Caco-2 (cell line): ENCODE measurements at regions not wholly inside any gene's neighbourhood (a gene's known extent, or its start where the extent isn't known, plus 50 kb on each side); places are given as distances from the start of the nearest gene placed in this dataset.
"Not testable (repeated sequence)": the region's sequence is repeated elsewhere in the genome, so short reads cannot be mapped to it uniquely, and the experiment has no call there.

ENCODE experiments used
- BruUV-seq: library from RNA; stranded (reverse); fragments of 400-500 nt; replicated peaks from 2 replicates; lab custom pipeline; 2021; lab: Mats Ljungman, UMichigan
- CTCF ChIA-PET: fragments of 300-600 bp; sonication (Branson Sonifier 250); formaldehyde crosslinking; loops from one replicate; lab custom pipeline; 2022; ENCODE audit warnings: antibody characterized with exemption; lab: Charles Lee
- POLR2A ChIA-PET: fragments of 300-600 bp; sonication (Branson Sonifier 250); formaldehyde crosslinking; loops from one replicate; lab custom pipeline; 2022; ENCODE audit warnings: antibody characterized with exemption; lab: Charles Lee
- DNase-seq, 2 experiments: peaks; one replicate each; pipeline versions ENCODE4 v3.0.0 to v3.0.0-alpha.2; 2020 to 2022
- H3K27me3 ChIP-seq: replicated peaks from 2 replicates; pipeline ENCODE4 v1.6.0; 2011; ENCODE audit warnings: low read length; ENCODE audit not compliant: control insufficient read depth, insufficient read depth
- H3K36me3 ChIP-seq: 2 replicates; pipeline ENCODE4 v1.5.1; 2011; ENCODE audit warnings: low read length; ENCODE audit not compliant: control insufficient read depth, insufficient read depth
- H3K4me1 ChIP-seq: fragments of 250-450 bp; sonication (Bioruptor Pico); 2 replicates; pipeline ENCODE4 v1.5.1; 2020; ENCODE audit warnings: mild to moderate bottlenecking
- H3K4me3 ChIP-seq: 2 replicates; pipeline ENCODE4 v1.5.1; 2011; ENCODE audit warnings: low read depth, mild to moderate bottlenecking, control low read depth, low read length
- H3K9me3 ChIP-seq: fragments of 250-450 bp; sonication (Bioruptor Pico); 2 replicates; pipeline ENCODE4 v1.5.1; 2020; ENCODE audit warnings: mild to moderate bottlenecking, moderate library complexity
- H3K27ac Mint-ChIP-seq: one replicate; pipeline ENCODE4 v1.8.0; 2022; ENCODE audit warnings: mixed read lengths; ENCODE audit not compliant: unreplicated experiment
- H3K27me3 Mint-ChIP-seq: one replicate; pipeline ENCODE4 v1.8.0; 2022; ENCODE audit warnings: mixed read lengths; ENCODE audit not compliant: insufficient read depth, unreplicated experiment
- H3K36me3 Mint-ChIP-seq: one replicate; pipeline ENCODE4 v1.8.0; 2022; ENCODE audit warnings: mild to moderate bottlenecking, mixed read lengths; ENCODE audit not compliant: insufficient read depth, unreplicated experiment
- H3K4me1 Mint-ChIP-seq: one replicate; pipeline ENCODE4 v1.8.0; 2022; ENCODE audit warnings: low read depth, mixed read lengths; ENCODE audit not compliant: unreplicated experiment
- H3K4me3 Mint-ChIP-seq: one replicate; pipeline ENCODE4 v1.8.0; 2022; ENCODE audit warnings: mild to moderate bottlenecking, moderate library complexity, mixed read lengths; ENCODE audit not compliant: unreplicated experiment
- H3K9me3 Mint-ChIP-seq: one replicate; pipeline ENCODE4 v1.8.0; 2022; ENCODE audit warnings: mixed read lengths; ENCODE audit not compliant: unreplicated experiment
- intact Hi-C: fragments of 100-400 bp; cut with micrococcal nuclease; formaldehyde crosslinking; loops from one replicate; pipeline ENCODE4 v1.10.0; 2022; ENCODE audit not compliant: unreplicated experiment
- TF ChIP-seq, protein P1 (sequence below), 2 experiments: fragments of 200-600 bp in 1 of 2; IDR thresholded peaks; 1 replicate in 1 of 2; 2 replicates in 1 of 2; pipeline versions ENCODE4 v1.5.1 to v1.8.0; 2011 to 2022; ENCODE audit warnings: antibody characterized with exemption in 1 of 2, control low read depth in 1 of 2, inconsistent platforms in 1 of 2, low read depth in 1 of 2, low read length in 1 of 2, mild to moderate bottlenecking in 1 of 2, moderate library complexity in 1 of 2; ENCODE audit not compliant: insufficient read depth in 1 of 2, severe bottlenecking in 1 of 2, unreplicated experiment in 1 of 2

DNA sequence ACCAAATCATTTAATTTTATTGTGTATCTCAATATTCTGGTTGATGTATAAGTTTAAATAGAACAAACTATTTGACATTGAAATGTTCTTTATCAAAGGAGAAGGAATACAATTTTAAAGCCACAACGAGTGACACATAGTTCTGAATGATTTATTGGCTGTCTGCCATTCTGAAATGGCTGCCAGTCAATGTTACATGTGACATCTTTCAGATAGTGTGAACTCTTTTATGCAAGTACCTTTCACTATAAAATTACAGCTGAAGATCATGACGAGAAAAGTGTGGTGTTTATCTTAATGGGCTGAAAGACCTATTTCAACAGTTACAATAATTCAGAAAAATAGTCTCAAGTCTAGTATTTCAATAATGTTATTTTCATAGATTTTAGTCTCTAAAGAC lies 268.6 kb upstream of the ZNF322 start:
- H3K4me3 Mint-ChIP-seq, H3K9me3 ChIP-seq, POLR2A ChIA-PET, CTCF ChIA-PET, BruUV-seq, H3K27ac Mint-ChIP-seq, H3K4me3 ChIP-seq, H3K27me3 Mint-ChIP-seq, H3K36me3 Mint-ChIP-seq, H3K4me1 ChIP-seq, H3K27me3 ChIP-seq, intact Hi-C loops, H3K4me1 Mint-ChIP-seq, H3K9me3 Mint-ChIP-seq, H3K36me3 ChIP-seq, DNase-seq: not testable (repeated sequence)

DNA sequence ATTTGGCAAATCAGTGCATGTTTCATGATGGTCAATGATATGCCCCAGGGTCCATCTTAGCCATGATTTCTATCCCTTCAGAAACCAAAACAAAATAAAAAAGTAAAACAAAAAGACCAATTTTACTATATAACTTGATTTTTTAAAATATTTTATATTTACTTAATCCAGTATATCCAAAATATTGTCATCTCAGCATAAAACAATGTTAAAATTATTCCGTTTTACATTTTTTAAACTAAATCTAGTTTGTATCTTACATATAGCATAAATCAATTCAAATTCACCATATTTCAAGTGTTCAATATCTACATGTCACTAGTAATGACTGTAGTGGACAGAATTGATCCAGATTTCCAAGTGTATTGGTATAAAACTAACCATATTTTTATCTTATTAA lies 277.7 kb upstream of the ZNF322 start:
- POLR2A ChIA-PET, H3K27ac Mint-ChIP-seq, H3K4me3 ChIP-seq, CTCF ChIA-PET, H3K4me1 ChIP-seq, intact Hi-C loops, H3K4me3 Mint-ChIP-seq, BruUV-seq, H3K27me3 Mint-ChIP-seq, H3K9me3 Mint-ChIP-seq, H3K36me3 ChIP-seq, H3K27me3 ChIP-seq, H3K36me3 Mint-ChIP-seq, H3K4me1 Mint-ChIP-seq, H3K9me3 ChIP-seq, DNase-seq: not testable (repeated sequence)

DNA sequence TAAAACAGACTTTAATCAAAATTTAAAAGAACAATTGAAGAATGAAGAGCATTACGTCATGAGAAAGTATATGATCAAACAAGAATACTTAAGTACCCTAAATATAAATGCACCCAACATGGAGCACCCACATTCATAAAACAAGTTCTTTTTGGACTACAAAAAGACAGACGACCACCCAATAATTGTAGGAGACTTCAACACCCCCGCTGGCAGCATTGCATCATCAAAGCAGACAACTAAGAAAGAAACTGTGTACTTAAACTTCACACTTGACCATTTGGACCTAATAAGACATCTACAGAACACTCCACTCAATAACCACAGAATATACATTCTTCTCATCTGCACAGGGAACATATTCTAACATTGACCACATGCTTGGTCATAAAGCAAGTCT lies 291.7 kb upstream of the ZNF322 start:
- H3K27ac Mint-ChIP-seq, H3K9me3 ChIP-seq, CTCF ChIA-PET, POLR2A ChIA-PET, H3K27me3 ChIP-seq, H3K4me3 ChIP-seq, H3K4me3 Mint-ChIP-seq, H3K36me3 Mint-ChIP-seq, H3K9me3 Mint-ChIP-seq, H3K4me1 ChIP-seq, DNase-seq, H3K27me3 Mint-ChIP-seq, BruUV-seq, H3K36me3 ChIP-seq, intact Hi-C loops, H3K4me1 Mint-ChIP-seq: not testable (repeated sequence)

DNA sequence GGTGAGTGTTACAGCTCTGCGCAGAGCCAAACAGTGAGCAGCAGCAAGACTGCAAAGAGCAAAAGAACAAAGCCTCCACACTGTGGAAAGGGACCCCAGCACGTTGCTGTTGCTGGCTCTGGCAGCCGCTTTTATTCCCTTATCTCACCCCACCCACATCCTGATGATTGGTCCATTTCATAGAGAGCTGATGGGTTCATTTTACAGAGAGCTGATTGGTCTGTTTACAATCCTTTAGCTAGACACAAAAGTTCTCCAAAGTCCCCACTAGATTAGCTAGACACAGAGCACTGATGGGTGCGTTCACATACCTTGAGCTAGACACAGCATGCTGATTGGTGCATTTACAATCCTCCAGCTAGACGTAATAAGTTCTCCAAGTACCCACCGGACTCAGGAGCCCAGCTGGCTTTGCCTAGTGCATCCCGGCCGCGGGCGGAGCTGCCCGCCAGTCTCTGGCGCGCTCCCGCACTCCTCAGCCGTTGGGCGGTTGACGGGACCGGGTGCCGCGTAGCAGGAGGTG lies 291.4 kb upstream of the PRSS16 start:
- BruUV-seq = not testable (repeated sequence)
- peak overlapping the region; percentile 69 for H3K4me3 Mint-ChIP-seq

DNA sequence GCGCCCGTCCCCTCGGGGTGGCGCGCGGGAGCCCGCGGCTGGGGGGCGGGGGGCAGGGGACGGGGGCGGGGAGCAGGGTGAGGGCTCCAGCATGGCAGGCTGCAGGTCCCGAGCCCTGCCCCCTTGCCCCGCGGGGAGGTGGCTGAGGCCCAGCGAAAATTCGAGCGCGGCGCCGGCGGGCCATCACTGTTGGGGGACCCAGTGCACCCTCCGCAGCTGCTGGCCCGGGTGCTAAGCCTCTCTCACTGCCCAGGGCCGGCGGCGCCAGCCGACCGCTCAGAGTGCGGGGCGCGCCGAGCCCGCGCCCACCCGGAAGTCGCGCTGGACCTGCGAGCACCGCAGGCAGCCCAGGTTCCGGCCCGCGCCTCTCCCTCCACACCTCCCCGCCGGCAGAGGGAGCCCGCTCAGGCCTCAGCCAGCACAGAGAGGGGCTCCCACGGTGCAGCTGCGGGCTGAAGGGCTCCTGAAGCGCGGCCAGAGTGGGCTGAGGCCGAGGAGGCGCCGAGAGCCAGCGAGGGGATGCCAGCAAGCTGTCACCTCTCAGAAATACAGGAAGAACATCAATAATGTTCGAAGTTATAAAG lies 290.8 kb upstream of the PRSS16 start:
- not testable (repeated sequence) for H3K27me3 ChIP-seq, H3K36me3 ChIP-seq, H3K9me3 Mint-ChIP-seq, H3K9me3 ChIP-seq, H3K27me3 Mint-ChIP-seq, BruUV-seq, H3K4me1 ChIP-seq, H3K4me1 Mint-ChIP-seq, H3K36me3 Mint-ChIP-seq
- CTCF ChIA-PET = interaction anchor here (0.7 kb wide), 1 partner anchor 361 kb away, joined by 3 read pairs; no protein-coding TSS in a partner anchor
- H3K4me3 ChIP-seq = peak overlapping the region; percentile 42
- intact Hi-C loops = loop anchor here (2.0 kb wide), 1 partner anchor 122 kb away; no protein-coding TSS in a partner anchor
- H3K27ac Mint-ChIP-seq = peak overlapping the region; percentile 79
- POLR2A ChIA-PET = interaction anchor here (0.6 kb wide), 1 partner anchor 441 kb away, joined by 4 read pairs; no protein-coding TSS in a partner anchor
- TF ChIP-seq, protein P1, sequence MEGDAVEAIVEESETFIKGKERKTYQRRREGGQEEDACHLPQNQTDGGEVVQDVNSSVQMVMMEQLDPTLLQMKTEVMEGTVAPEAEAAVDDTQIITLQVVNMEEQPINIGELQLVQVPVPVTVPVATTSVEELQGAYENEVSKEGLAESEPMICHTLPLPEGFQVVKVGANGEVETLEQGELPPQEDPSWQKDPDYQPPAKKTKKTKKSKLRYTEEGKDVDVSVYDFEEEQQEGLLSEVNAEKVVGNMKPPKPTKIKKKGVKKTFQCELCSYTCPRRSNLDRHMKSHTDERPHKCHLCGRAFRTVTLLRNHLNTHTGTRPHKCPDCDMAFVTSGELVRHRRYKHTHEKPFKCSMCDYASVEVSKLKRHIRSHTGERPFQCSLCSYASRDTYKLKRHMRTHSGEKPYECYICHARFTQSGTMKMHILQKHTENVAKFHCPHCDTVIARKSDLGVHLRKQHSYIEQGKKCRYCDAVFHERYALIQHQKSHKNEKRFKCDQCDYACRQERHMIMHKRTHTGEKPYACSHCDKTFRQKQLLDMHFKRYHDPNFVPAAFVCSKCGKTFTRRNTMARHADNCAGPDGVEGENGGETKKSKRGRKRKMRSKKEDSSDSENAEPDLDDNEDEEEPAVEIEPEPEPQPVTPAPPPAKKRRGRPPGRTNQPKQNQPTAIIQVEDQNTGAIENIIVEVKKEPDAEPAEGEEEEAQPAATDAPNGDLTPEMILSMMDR (IDR thresholded peaks at IDR 0.05; ENCODE audit: insufficient read depth in 1 of 2, low read depth in 1 of 2, low read length in 1 of 2, severe bottlenecking in 1 of 2, unreplicated experiment in 1 of 2) = peak; percentile 38 to 41
- DNase-seq = peak; percentile 89 to 93
- peak overlapping the region; percentile 86 for H3K4me3 Mint-ChIP-seq

More for the DNA sequence above, 291.4 kb upstream of the PRSS16 start:
- H3K4me1 ChIP-seq, H3K9me3 ChIP-seq, H3K27me3 ChIP-seq, H3K36me3 ChIP-seq, H3K9me3 Mint-ChIP-seq, H3K27me3 Mint-ChIP-seq, H3K36me3 Mint-ChIP-seq, H3K4me1 Mint-ChIP-seq: not testable (repeated sequence)
- peak overlapping the region; percentile 79 for H3K27ac Mint-ChIP-seq
- intact Hi-C loops = loop anchor here (2.0 kb wide), 1 partner anchor 123 kb away; no protein-coding TSS in a partner anchor
- peak; percentile 85 to 90 for DNase-seq
- ChIA-PET POLR2A (interaction anchor here (0.6 kb wide), 1 partner anchor 441 kb away, joined by 4 read pairs; no protein-coding TSS in a partner anchor), CTCF (interaction anchor here (0.7 kb wide), 1 partner anchor 360 kb away, joined by 3 read pairs; no protein-coding TSS in a partner anchor)
- H3K4me3 ChIP-seq = peak overlapping the region; percentile 42

DNA sequence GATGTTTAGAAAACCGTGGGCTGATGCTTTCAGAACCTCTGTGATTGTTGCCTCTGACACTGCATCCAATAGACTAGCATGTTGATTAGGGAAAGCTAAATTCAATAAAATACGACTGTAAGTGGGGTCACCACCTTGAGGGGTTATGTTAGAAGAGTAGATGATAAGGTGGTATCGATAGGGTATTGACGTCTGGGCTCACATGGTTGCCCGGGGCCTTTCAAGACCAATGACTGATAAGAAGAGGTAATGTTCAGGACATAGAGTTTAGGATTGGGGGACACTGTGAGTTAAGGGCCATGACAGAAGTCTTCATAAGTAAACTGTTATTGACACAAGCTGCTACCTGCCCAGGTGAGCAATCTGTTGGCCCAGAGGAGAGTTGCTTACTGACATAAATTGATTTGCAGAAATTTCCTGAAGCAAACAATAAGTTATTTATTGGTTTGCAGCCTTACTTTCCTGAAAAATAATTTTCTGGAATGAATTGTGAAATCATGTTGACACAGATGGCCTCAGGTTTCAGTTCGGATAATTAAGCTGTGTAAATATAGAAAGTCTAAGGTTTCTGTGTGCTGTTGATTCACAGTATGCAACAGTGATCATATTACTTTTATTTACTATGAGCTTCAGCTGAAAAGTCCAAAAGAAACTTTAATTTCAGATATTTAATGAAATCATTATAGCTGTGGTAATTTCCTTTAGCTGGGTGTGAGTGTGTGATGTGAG lies 289.9 kb upstream of the PRSS16 start:
- CTCF ChIA-PET, H3K9me3 ChIP-seq, POLR2A ChIA-PET, H3K27me3 ChIP-seq, H3K9me3 Mint-ChIP-seq, H3K4me1 ChIP-seq, H3K27me3 Mint-ChIP-seq, H3K4me1 Mint-ChIP-seq, H3K36me3 ChIP-seq, H3K36me3 Mint-ChIP-seq: not testable (repeated sequence)
- Mint-ChIP-seq H3K4me3 (peak overlapping the region; percentile 86), H3K27ac (peak overlapping the region; percentile 79)
- intact Hi-C loops = loop anchor here (2.0 kb wide), 1 partner anchor 121 kb away; no protein-coding TSS in a partner anchor
- H3K4me3 ChIP-seq = peak overlapping the region; percentile 42
- DNase-seq = peak in 1 of 2 experiments; percentile 8
- TSS peak; percentile 74 for BruUV-seq
